Psoas muscle (tissue), 7 donors: ENCODE measurements at regions not wholly inside any gene's neighbourhood (a gene's known extent, or its start where the extent isn't known, plus 50 kb on each side); places are given as distances from the start of the nearest gene placed in this dataset.

Experiments
- ATAC-seq, 4 donors: fragments of 200-7000 bp; cut with Tn5 transposase; one replicate each; pipeline ENCODE4 v1.9.1; 2020; ENCODE audit warnings: moderate library complexity in 3 of 4, mild to moderate bottlenecking in 2 of 4
- DNase-seq, 2 donors: peaks; one replicate each; pipeline ENCODE4 v3.0.0-alpha.2; 2020
- H3K27ac ChIP-seq: fragments of 200-600 bp; one replicate; pipeline ENCODE4 v1.8.0; 2022
- H3K27me3 ChIP-seq, 3 donors: fragments of 200-600 bp in 1 of 3; one replicate each; pipeline versions ENCODE4 v1.6.1 to v1.8.0; 2013 to 2022; ENCODE audit warnings: low read length in 2 of 3, mild to moderate bottlenecking in 2 of 3, moderate library complexity in 1 of 3; ENCODE audit not compliant: insufficient read depth in 3 of 3
- H3K36me3 ChIP-seq, 2 donors: fragments of 200-600 bp in 1 of 2; one replicate each; pipeline versions ENCODE4 v1.6.1 to v1.8.0; 2013 to 2022; ENCODE audit warnings: low read depth in 1 of 2, mild to moderate bottlenecking in 1 of 2, moderate library complexity in 1 of 2; ENCODE audit not compliant: insufficient read depth in 1 of 2
- H3K4me1 ChIP-seq: fragments of 200-600 bp; one replicate; pipeline ENCODE4 v1.8.0; 2022
- H3K4me3 ChIP-seq: fragments of 200-600 bp; one replicate; pipeline ENCODE4 v1.8.0; 2022; ENCODE audit warnings: mild to moderate bottlenecking
- H3K9me3 ChIP-seq: fragments of 200-600 bp; one replicate; pipeline ENCODE4 v1.8.0; 2022
- WGBS, 3 donors: extraction: QIAGEN DNeasy Blood & Tissue Kit; methylation state at CpG; one replicate each; pipeline versions ENCODE4 v1.1.6 to v1.1.7; 2013; 5-methylcytosine and 5-hydroxymethylcytosine counted together
- intact Hi-C, 2 donors: fragments of 100-400 bp; cut with DNase I; formaldehyde crosslinking; loops; one replicate each; pipeline versions ENCODE4 v1.11.0 to v1.14.2; 2022
- TF ChIP-seq, protein P1 (sequence below): fragments of 200-600 bp; IDR thresholded peaks from one replicate; pipeline ENCODE4 v1.8.0; 2022; ENCODE audit warnings: antibody characterized with exemption
- donor health status: healthy with polysubstance abuse.
- donor health status: DM: no; HTN: no; CAD: no; lungs with moderate emphysema.
- donor health status: Bipolar disorder and iron deficiency.
- donor health status: healthy.
- donor health status: DM: yes; HTN: yes; CAD: no.
- donor health status: DM: no; HTN: no; CAD: no.
- donor health status: DM: yes; HTN: yes; CAD: no.

GRCh38 chr1:79695138-79695537 lies 688.6 kb upstream of the ADGRL4 start:
- ATAC-seq, result no peak
- intact Hi-C loops, result no loop called here
- TF ChIP-seq, protein P1, sequence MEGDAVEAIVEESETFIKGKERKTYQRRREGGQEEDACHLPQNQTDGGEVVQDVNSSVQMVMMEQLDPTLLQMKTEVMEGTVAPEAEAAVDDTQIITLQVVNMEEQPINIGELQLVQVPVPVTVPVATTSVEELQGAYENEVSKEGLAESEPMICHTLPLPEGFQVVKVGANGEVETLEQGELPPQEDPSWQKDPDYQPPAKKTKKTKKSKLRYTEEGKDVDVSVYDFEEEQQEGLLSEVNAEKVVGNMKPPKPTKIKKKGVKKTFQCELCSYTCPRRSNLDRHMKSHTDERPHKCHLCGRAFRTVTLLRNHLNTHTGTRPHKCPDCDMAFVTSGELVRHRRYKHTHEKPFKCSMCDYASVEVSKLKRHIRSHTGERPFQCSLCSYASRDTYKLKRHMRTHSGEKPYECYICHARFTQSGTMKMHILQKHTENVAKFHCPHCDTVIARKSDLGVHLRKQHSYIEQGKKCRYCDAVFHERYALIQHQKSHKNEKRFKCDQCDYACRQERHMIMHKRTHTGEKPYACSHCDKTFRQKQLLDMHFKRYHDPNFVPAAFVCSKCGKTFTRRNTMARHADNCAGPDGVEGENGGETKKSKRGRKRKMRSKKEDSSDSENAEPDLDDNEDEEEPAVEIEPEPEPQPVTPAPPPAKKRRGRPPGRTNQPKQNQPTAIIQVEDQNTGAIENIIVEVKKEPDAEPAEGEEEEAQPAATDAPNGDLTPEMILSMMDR, result no peak
- Histone ChIP-seq H3K4me3 (no peak overlapping the region), H3K27me3 (no peaks in the 10 kb centered on the region), H3K27ac (no peak overlapping the region), H3K4me1 (no peaks in the 10 kb centered on the region), H3K9me3 (no peaks in the 10 kb centered on the region), H3K36me3 (no peaks in the 10 kb centered on the region)
- no peak for DNase-seq

GRCh38 chr1:79694241-79694640 lies 687.7 kb upstream of the ADGRL4 start:
- no peaks in the 10 kb centered on the region for H3K4me1 ChIP-seq
- no peaks in the 10 kb centered on the region for H3K36me3 ChIP-seq
- 74 to 81% (median 76%) methylated on average over 1 of the region's 1 CpG for WGBS, 3 donors
- ATAC-seq, result no peak
- no peak for DNase-seq
- H3K9me3 ChIP-seq, result no peaks in the 10 kb centered on the region
- intact Hi-C loops, result no loop called here
- no peaks in the 10 kb centered on the region for H3K27me3 ChIP-seq
- TF ChIP-seq, protein P1, result no peak
- H3K27ac ChIP-seq, result no peak overlapping the region
- no peak overlapping the region for H3K4me3 ChIP-seq

DNA sequence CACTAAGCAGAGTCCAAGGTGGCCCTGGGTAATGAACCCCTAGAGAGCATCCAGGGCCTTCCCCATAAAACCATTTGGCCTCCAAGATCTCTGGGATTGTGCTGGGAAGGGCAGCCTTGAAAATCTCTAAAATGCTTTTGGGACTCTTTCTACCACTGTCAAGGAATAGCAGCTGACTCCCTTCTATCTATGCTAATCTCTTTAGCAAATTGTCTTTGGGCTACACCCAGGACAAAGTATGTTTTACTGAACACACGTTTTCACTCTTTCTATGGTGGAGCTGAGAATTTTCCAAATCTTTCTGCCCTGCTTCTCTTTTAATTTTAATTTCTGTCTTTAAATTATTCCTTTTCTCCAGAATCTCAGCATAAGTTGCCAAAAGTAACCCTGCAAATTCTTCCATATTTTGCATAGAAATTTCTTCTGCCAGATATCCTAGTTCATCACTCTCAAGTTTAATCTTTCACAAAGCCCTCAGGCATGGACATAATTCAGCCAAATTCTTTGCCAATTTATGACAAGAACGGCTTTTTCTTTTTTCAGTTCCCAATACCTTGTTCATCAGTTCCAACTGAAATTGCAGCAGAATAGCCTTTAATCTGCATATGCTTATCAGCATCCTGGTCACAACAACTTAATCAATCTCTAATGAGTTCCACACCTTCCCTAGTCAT lies 687.0 kb upstream of the ADGRL4 start:
- DNase-seq (no peak), ATAC-seq (no peak)
- Histone ChIP-seq H3K27me3 (no peaks in the 10 kb centered on the region), H3K9me3 (no peaks in the 10 kb centered on the region), H3K36me3 (no peaks in the 10 kb centered on the region), H3K4me1 (no peaks in the 10 kb centered on the region), H3K27ac (no peak overlapping the region), H3K4me3 (no peak overlapping the region)
- TF ChIP-seq, protein P1, result no peak
- 15 to 42% (median 23%) methylated on average over 2 of the region's 2 CpGs for WGBS, 3 donors
- intact Hi-C loops, result no loop called here

DNA sequence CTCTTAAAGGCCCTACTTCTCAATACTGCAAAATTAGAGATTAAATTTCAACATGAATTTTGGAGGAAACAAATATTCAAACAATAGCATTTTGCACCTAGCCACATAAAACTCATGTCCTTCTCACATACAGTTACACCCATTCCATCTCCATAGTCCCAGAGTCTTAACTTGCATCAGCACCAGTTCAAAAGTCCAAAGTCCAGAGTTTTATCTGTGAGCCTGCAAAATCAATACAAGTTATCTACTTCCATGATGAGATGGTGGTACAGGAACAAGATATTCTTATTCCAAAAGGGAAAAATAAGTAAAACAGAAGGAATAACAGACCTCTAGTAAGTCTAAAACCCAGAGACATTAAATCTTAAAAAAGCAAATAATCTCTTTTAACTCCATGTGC lies 686.0 kb upstream of the ADGRL4 start:
- DNase-seq, result no peak
- intact Hi-C loops, result no loop called here
- H3K9me3 ChIP-seq, result no peaks in the 10 kb centered on the region
- H3K27me3 ChIP-seq, result no peaks in the 10 kb centered on the region
- TF ChIP-seq, protein P1, result no peak
- no peak overlapping the region for H3K27ac ChIP-seq
- H3K4me1 ChIP-seq, result no peaks in the 10 kb centered on the region
- H3K4me3 ChIP-seq, result no peak overlapping the region
- no peaks in the 10 kb centered on the region for H3K36me3 ChIP-seq
- no peak for ATAC-seq

- intact Hi-C loops, result no loop called here
- TF ChIP-seq, protein P1, result no peak
These were observed 682.4 kb upstream of the ADGRL4 start for GRCh38 chr1:79688932-79689331.

More at GRCh38 chr1:79688932-79689331, 682.4 kb upstream of the ADGRL4 start:
- Histone ChIP-seq H3K27me3 (no peaks in the 10 kb centered on the region), H3K4me3 (no peak overlapping the region), H3K36me3 (no peaks in the 10 kb centered on the region), H3K4me1 (no peaks in the 10 kb centered on the region), H3K27ac (no peak overlapping the region), H3K9me3 (no peaks in the 10 kb centered on the region)
- DNase-seq, result no peak
- WGBS, 3 donors, result 86 to 89% (median 88%) methylated on average over 2 of the region's 2 CpGs
- no peak for ATAC-seq
